HG03060 (cell line): ENCODE measurements at regions not wholly inside any gene's neighbourhood (a gene's known extent, or its start where the extent isn't known, plus 50 kb on each side); places are given as distances from the start of the nearest gene placed in this dataset.
"Not testable (repeated sequence)": the region's sequence is repeated elsewhere in the genome, so short reads cannot be mapped to it uniquely, and the experiment has no call there.

ENCODE experiments used
- ATAC-seq: cut with Tn5 transposase; IDR thresholded peaks from one replicate; pipeline ENCODE4 v1.9.1; 2021; ENCODE audit warnings: low read depth, moderate number of reproducible peaks; ENCODE audit not compliant: unreplicated experiment

- no peak for ATAC-seq
Measured at GRCh38 chr1:232422898-232423297, 207.0 kb downstream of the SIPA1L2 start.

GRCh38 chr1:232422098-232422497 is 207.8 kb downstream of the SIPA1L2 start:
- ATAC-seq: no peak

- ATAC-seq: no peak
Measured at GRCh38 chr1:232421143-232421796, 208.7 kb downstream of the SIPA1L2 start.

- ATAC-seq: no peak
Measured at GRCh38 chr1:232417636-232418248, 212.2 kb downstream of the SIPA1L2 start.

GRCh38 chr1:232416026-232416568 is 213.8 kb downstream of the SIPA1L2 start:
- ATAC-seq: no peak

GRCh38 chr1:232415481-232415880 is 214.5 kb downstream of the SIPA1L2 start:
- ATAC-seq: not testable (repeated sequence)

- ATAC-seq: no peak
Measured at GRCh38 chr1:232414100-232414499, 215.8 kb downstream of the SIPA1L2 start.

- ATAC-seq: no peak
Measured at GRCh38 chr1:232413674-232414073, 216.3 kb downstream of the SIPA1L2 start.

GRCh38 chr1:232409584-232409983 is 220.3 kb downstream of the SIPA1L2 start:
- ATAC-seq: no peak

- no peak for ATAC-seq
Measured at GRCh38 chr1:232407120-232407519, 222.8 kb downstream of the SIPA1L2 start.

GRCh38 chr1:232405781-232406180 is 224.2 kb downstream of the SIPA1L2 start:
- ATAC-seq: no peak

- no peak for ATAC-seq
Measured at GRCh38 chr1:232404981-232405731, 224.8 kb downstream of the SIPA1L2 start.

- ATAC-seq: no peak
Measured at GRCh38 chr1:232404227-232404626, 225.7 kb downstream of the SIPA1L2 start.

- no peak for ATAC-seq
Measured at GRCh38 chr1:232403017-232403714, 226.8 kb downstream of the SIPA1L2 start.

GRCh38 chr1:232398823-232399222 is 231.1 kb downstream of the SIPA1L2 start:
- ATAC-seq: no peak

GRCh38 chr1:232393444-232394146 is 236.3 kb downstream of the SIPA1L2 start:
- ATAC-seq: no peak

GRCh38 chr1:232393010-232393409 is 236.9 kb downstream of the SIPA1L2 start:
- ATAC-seq: no peak

- no peak for ATAC-seq
Measured at GRCh38 chr1:232390590-232390989, 239.3 kb downstream of the SIPA1L2 start.

- ATAC-seq: no peak
Measured at GRCh38 chr1:232389744-232390143, 240.2 kb downstream of the SIPA1L2 start.

GRCh38 chr1:232388363-232388762 is 241.6 kb downstream of the SIPA1L2 start:
- ATAC-seq: no peak
